Cardiac septum (tissue), 1 donor: ENCODE measurements at regions not wholly inside any gene's neighbourhood (a gene's known extent, or its start where the extent isn't known, plus 50 kb on each side); places are given as distances from the start of the nearest gene placed in this dataset.
"Not testable (repeated sequence)": the region's sequence is repeated elsewhere in the genome, so short reads cannot be mapped to it uniquely, and the experiment has no call there.

Experiments
- DNase-seq: peaks from one replicate; pipeline ENCODE4 v3.0.0-alpha.2; 2020; ENCODE audit warnings: low spot score
- intact Hi-C: fragments of 100-400 bp; cut with DNase I; formaldehyde crosslinking; loops from one replicate; pipeline ENCODE4 v1.14.0; 2022
- donor health status: DM: no; HTN: no; CAD: no.

DNA sequence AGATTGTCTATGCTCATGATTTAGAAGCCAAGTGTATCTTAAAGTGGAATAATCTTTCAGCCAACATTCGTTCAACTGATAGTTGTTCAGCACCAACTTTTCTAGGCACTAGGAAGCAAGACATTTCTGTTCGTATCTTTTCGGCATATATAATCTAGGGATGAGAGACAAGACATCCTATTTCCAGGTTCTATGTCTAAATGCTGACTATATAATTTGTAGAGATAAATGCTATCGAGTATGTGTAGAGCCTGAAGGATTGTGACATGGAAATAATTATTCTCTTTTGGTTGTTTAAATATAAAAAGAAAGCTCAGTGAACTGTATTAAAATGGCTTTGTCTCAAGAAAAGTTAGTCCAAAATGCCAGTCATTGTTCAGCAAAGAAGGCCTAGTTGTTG, 371.6 kb downstream of the DOK5 start:
- intact Hi-C loops: no loop called here
- DNase-seq: no peak

DNA sequence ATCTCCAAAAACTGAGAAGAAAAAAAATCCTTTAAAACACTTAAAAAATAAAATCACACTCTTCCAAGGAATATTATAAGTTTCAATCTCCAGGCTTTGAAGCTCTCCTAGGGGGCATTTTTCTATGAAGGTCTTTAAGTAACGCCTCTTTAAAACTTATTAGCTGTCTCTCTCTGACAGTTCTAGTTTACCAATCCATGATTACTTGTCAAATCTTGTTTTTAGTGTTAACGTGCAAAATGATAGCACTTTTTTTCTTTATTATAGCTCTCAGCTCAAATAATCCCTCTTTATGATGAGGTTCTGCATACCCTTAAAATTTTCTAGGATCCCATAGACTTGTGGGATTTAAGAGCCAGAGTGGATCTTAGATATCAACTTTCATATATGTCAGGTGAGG, 369.0 kb downstream of the DOK5 start:
- DNase-seq: no peak
- intact Hi-C loops: no loop called here

DNA sequence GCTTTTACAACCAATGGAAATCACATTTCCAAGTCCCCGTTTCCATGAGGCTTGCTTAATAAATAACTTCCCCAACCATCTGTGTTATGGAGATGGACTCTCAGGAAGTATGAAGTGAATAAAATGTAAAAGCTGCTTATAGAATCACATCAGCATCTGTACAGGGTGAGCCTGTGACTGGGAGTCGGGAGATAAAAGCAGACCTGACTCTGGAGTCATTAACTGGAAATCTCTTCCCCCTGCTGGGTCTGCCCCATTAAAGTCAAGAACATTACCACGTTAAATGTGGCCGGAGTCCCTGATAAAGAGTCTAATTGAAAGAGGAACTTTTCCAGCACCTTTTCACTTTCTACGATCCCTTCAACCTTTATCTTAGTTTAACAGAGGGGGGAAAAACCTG, 368.5 kb downstream of the DOK5 start:
- intact Hi-C loops: no loop called here

GRCh38 chr20:54843431-54843830, 368.0 kb downstream of the DOK5 start:
- intact Hi-C loops: no loop called here
- DNase-seq: no peak

More for the DNA sequence above, 368.5 kb downstream of the DOK5 start:
- no peak for DNase-seq

DNA sequence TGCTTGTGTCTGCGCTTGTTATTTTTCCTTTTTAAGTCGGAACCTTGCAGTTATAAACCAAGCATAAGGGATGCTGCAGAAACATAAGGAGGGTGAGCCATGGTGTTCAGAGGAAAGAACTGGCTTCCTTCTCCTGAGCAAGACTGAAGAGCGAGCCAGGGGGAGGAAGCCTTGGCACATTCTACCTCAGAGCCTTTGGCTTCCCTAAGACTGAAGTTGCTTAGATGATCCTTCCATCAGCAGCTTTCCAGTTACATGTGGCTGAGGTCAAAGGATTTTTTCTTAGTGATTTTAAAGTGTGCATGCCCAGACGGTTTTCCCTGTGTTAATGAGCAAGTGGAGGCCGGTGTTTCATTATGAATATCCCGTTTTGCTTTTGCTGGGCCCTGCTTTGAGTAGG, 363.8 kb downstream of the DOK5 start:
- DNase-seq: no peak
- intact Hi-C loops: no loop called here

DNA sequence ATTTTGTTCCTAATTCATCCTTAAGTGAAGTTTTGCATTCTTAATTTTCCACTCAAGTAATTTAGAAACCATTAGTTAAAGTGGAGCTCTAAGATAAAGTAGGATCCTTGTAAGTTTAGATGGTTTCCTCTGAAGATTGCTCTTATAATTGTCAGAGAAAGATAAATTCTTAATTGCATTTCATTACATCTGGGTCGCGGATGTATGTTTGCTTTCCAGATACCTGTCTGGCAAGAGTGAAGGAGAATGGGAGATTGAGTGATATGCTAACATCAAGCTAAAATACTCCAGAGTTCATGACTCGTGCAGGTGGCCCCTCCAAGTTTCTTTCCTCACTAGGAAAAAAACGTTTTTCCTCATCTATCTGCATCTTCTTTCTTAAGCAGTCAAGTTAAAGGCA, 361.8 kb downstream of the DOK5 start:
- intact Hi-C loops: no loop called here
- DNase-seq: no peak

DNA sequence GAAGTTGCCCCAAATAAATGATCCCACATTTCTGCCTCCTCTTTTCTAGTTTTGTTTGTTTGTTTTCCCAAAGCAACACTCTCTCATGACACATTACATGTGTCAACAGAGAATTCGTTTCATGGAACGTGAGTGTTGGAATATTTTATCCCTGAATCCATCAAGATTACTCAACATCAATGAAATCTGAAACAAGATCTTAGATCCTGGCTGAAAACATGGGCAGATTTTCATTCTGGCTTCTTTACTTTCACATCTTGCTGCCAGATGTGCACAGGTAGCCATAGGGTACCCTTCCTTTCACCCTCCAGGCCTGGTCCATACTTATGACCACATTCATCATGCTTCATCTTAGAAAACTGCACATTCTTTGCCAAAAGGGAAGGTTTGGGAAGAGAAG, 347.0 kb downstream of the DOK5 start:
- no peak for DNase-seq
- intact Hi-C loops: no loop called here

GRCh38 chr20:54820392-54820791, 345.0 kb downstream of the DOK5 start:
- intact Hi-C loops: no loop called here
- DNase-seq: no peak

DNA sequence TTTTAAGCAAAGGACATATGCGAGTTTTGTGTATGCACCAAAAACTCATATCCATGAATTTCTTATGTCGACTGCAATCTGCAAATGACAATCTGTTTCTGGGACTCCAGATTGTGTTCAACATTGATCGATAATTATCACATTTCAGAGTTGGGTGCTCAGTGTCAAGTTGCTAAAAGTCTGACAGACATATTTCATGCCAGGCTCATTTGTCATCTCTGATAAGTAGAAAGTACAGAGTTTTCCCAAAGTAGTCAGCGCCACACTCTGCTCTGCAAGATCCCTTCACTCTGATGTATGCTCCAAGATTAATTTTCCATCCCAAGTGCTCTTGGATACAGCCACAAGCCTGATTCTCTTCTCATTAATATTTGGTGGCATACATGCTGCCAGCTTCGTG, 331.1 kb downstream of the DOK5 start:
- DNase-seq: no peak
- intact Hi-C loops: no loop called here

DNA sequence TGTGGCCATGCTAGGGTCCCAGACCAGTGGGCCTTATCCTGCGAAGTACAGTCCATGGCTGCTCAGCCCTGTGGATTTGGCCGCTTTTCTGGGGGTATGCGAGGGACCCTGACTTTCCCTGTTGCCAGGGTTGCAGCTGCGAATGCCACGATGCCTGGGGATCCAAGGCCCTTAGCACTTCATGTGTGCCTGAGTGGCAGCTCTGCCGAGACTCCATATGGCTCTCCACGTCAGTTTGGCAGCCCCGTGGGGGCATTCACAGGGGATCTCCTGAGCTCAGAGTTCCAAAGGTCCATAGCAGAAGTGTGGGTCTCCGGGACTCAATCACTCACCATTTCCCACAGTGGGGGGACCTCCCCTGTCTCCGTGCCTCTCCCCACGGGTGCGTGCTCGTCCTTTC, 319.5 kb downstream of the DOK5 start:
- intact Hi-C loops: no loop called here
- no peak for DNase-seq

DNA sequence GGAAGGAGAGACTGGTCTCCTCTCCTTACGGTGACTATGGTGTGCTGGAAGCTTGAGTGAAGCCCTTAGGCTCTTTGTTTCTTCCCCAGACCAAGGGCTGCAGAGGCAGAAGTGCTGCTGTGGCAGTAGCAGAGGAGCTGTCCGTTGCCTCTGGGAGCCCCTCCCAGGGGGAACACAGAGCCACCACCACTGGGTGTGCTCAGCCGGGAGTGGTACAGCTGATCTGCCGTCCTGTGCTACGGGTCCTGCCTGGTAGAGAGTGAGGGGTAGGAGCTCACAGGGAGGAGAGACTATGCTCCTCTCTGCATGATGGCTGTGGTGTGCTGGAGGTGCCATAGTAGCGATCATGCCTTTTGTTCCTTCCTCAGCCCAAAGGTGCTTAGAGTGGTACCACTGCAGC, 318.7 kb downstream of the DOK5 start:
- no peak for DNase-seq
- intact Hi-C loops: no loop called here

GRCh38 chr20:54793291-54793992, 318.0 kb downstream of the DOK5 start:
- no peak for DNase-seq
- intact Hi-C loops: no loop called here

DNA sequence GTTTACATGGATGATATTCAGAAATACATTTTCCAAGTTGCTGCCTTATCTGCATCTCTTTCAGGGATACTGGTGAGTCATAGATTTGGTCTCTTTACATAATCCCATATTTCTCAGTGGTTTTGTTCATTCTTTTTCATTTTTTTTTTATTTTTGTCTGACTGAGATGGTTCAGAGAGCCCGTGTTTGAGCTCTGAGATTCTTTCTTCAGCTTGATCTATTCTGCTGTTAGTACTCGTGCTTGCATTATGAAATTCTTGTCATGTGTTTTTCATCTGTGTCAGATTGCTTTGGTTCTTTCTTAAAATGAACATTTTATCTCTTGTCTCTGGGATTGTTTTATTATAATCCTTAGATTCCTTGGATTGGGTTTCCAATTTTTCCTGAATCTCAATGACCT, 317.3 kb downstream of the DOK5 start:
- no peak for DNase-seq
- intact Hi-C loops: no loop called here

- DNase-seq, intact Hi-C loops: not testable (repeated sequence)
These were observed 312.9 kb downstream of the DOK5 start for GRCh38 chr20:54788260-54788659.

DNA sequence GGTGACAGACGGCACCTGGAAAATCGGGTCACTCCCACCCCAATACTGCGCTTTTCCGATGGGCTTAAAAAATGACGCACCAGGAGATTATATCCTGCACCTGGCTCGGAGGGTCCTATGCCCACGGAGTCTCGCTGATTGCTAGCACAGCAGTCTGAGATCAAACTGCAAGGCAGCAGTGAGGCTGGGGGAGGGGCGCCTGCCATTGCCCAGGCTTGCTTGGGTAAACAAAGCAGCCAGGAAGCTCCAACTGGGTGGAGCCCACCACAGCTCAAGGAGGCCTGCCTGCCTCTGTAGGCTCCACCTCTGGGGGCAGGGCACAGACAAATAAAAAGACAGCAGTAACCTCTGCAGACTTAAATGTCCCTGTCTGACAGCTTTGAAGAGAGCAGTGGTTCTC, 307.4 kb downstream of the DOK5 start:
- DNase-seq, intact Hi-C loops: not testable (repeated sequence)

- intact Hi-C loops: no loop called here
- no peak for DNase-seq
These were observed 299.0 kb downstream of the DOK5 start for GRCh38 chr20:54774426-54774825.

DNA sequence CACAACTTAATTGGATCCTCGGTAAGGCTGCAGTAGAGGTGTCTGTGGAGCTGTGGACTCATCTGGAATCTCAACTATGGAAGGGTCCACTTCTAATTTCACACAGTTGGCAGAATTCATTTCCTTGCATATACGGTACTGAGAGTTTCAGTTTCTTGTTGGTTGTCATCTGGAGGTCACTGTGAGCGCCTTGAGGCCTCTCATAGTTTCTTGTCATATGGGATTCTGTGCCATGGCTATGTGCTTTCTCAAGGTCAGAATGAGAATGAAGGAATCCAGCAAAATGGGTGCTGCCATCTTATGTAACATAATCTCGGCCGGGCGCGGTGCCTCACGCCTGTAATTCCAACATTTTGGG, 298.2 kb downstream of the DOK5 start:
- intact Hi-C loops: no loop called here
- no peak for DNase-seq

- intact Hi-C loops: no loop called here
These were observed 297.7 kb downstream of the DOK5 start for GRCh38 chr20:54772893-54773642.

GRCh38 chr20:54766483-54766882, 291.1 kb downstream of the DOK5 start:
- DNase-seq: no peak
- intact Hi-C loops: no loop called here

More at GRCh38 chr20:54772893-54773642, 297.7 kb downstream of the DOK5 start:
- no peak for DNase-seq

DNA sequence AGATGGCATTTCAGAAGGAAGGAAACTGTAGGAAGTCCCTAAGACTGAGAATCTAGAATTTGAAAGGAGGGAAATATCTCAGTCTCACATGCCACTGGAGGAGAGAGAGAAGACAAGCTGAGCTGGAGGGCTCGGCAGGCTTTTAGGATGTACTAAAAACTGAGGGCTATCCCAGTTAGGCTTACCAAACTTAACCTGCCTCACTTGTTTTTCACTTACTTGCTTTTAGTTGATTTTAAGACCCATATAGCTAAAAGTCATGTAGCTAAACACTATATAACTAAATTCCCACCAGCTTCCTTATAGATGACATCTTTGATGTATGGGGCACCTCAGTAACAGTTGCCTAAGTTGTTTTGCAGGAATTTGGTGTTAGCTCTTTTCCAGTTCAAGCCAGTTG, 288.0 kb downstream of the DOK5 start:
- intact Hi-C loops: no loop called here
- DNase-seq: no peak

DNA sequence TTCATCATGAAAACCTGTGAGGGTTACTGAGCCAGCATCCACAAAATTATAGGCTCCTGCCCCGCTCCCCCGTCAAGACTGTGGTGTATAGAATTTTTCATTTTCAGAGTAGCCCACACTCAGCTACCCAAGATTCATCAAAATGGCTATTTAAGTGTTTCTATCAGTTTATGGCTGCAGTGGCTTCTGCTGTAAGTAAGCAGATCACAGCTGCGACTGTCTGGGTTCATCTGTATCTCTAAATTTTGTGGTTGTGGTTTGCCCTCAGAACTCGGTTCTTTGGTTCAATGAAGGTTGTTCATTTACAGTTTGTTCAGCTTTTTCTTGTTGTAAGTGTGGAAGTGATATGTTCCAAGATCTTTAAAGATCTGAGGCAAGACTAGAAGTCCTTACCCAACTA, 284.2 kb downstream of the DOK5 start:
- DNase-seq: no peak
- intact Hi-C loops: no loop called here

DNA sequence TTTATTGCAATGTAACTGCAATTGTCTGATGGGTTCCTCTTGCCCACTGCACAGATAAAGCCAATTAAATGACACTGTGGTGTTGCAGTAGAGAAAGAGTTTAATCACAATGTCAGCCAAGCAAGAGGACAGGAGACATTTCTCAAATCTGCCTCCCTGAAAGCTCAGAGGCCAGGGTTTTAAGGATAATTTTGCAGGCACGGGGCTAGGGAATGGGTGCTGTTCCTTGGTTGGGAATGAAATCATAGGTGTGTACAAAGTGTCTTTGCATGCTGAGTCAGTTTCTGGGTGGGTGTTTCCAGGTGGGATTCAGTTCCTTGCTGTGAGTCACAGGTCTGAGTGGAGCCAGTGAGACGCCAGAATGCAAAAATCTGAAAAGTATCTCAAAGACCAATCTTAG, 271.4 kb downstream of the DOK5 start:
- DNase-seq: no peak
- intact Hi-C loops: no loop called here
